ENCODE measurements at regions not wholly inside any gene's neighbourhood (a gene's known extent, or its start where the extent isn't known, plus 50 kb on each side); places are given as distances from the start of the nearest gene placed in this dataset.

GRCh38 chr5:88325868-88326267, 57.2 kb upstream of the TMEM161B start:
- H3K27me3 ChIP-seq (replicated peaks; ENCODE audit: control insufficient read depth, insufficient read depth, low read length) = no peaks in the 10 kb centered on the region
- no peak for DNase-seq (ENCODE audit: extremely low read depth, insufficient read length)
- no peak overlapping the region for H3K4me3 ChIP-seq (replicated peaks; ENCODE audit: low read depth, low read length)
- no peak for TF ChIP-seq CTCF (IDR thresholded peaks at IDR 0.05; ENCODE audit: insufficient read depth, low read length, poor library complexity, severe bottlenecking)
- no peaks in the 10 kb centered on the region for H3K36me3 ChIP-seq (ENCODE audit: control insufficient read depth, insufficient read depth, low read length)

GRCh38 chr5:88322785-88323184, 54.1 kb upstream of the TMEM161B start:
- DNase-seq (ENCODE audit: extremely low read depth, insufficient read length) = no peak
- no peak for TF ChIP-seq CTCF (IDR thresholded peaks at IDR 0.05; ENCODE audit: insufficient read depth, low read length, poor library complexity, severe bottlenecking)
- Histone ChIP-seq H3K36me3 (ENCODE audit: control insufficient read depth, insufficient read depth, low read length) (no peaks in the 10 kb centered on the region), H3K27me3 (replicated peaks; ENCODE audit: control insufficient read depth, insufficient read depth, low read length) (no peaks in the 10 kb centered on the region), H3K4me3 (replicated peaks; ENCODE audit: low read depth, low read length) (no peak overlapping the region)

Data from GM06990 (cell line).